ENCODE measurements at regions not wholly inside any gene's neighbourhood (a gene's known extent, or its start where the extent isn't known, plus 50 kb on each side); places are given as distances from the start of the nearest gene placed in this dataset.

DNA sequence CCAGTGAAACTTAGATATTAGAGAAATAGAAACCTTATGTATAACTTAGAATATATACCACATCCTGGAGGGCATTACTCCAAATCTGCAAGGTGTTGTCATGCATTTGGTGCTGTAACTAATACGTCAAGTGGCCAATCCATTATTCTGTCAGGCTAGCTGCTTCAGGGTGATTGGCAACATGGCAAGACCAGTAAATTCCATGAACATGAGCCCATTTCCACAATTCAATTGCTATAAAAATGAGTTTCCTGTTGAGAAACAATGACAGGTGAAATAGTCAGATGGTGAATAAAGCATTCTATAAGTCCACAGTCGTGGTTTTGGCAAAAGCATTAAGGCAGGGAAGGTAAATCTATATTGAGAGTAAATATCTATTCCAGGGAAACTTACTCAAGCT, 566.0 kb downstream of the ADGRL2 start:
- TF ChIP-seq POLR2AphosphoS5 (IDR thresholded peaks at IDR 0.05): no peak
- no peak for TF ChIP-seq POLR2A (IDR thresholded peaks at IDR 0.05)
- TF ChIP-seq, protein P1, sequence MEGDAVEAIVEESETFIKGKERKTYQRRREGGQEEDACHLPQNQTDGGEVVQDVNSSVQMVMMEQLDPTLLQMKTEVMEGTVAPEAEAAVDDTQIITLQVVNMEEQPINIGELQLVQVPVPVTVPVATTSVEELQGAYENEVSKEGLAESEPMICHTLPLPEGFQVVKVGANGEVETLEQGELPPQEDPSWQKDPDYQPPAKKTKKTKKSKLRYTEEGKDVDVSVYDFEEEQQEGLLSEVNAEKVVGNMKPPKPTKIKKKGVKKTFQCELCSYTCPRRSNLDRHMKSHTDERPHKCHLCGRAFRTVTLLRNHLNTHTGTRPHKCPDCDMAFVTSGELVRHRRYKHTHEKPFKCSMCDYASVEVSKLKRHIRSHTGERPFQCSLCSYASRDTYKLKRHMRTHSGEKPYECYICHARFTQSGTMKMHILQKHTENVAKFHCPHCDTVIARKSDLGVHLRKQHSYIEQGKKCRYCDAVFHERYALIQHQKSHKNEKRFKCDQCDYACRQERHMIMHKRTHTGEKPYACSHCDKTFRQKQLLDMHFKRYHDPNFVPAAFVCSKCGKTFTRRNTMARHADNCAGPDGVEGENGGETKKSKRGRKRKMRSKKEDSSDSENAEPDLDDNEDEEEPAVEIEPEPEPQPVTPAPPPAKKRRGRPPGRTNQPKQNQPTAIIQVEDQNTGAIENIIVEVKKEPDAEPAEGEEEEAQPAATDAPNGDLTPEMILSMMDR (IDR thresholded peaks at IDR 0.05): no peak
